Mesenchymal stem cell (in vitro differentiated cells and primary cell): ENCODE measurements at regions not wholly inside any gene's neighbourhood (a gene's known extent, or its start where the extent isn't known, plus 50 kb on each side); places are given as distances from the start of the nearest gene placed in this dataset.

Experiments
- DNase-seq: peaks from one replicate; pipeline ENCODE4 v3.0.0-alpha.2; 2013
- H2AFZ ChIP-seq: one replicate; pipeline ENCODE4 v1.6.1; 2013; ENCODE audit warnings: low read depth, mild to moderate bottlenecking, control low read depth, inconsistent platforms, low read length, moderate library complexity
- H2AK5ac ChIP-seq: 2 replicates; pipeline ENCODE4 v1.6.1; 2013; ENCODE audit warnings: low read length, moderate library complexity, mild to moderate bottlenecking, inconsistent platforms; ENCODE audit not compliant: severe bottlenecking
- H2BK120ac ChIP-seq: one replicate; pipeline ENCODE4 v1.6.1; 2013; ENCODE audit warnings: low read depth, mild to moderate bottlenecking, inconsistent platforms, low read length, moderate library complexity
- H2BK12ac ChIP-seq, 2 experiments: one replicate each; pipeline ENCODE4 v1.6.1; 2013; ENCODE audit warnings: inconsistent platforms in 2 of 2, low read length in 2 of 2, mild to moderate bottlenecking in 2 of 2, moderate library complexity in 2 of 2, control low read depth in 1 of 2
- H2BK15ac ChIP-seq: one replicate; pipeline ENCODE4 v1.6.1; 2013; ENCODE audit warnings: mild to moderate bottlenecking, low read depth, inconsistent platforms; ENCODE audit not compliant: poor library complexity, severe bottlenecking
- H2BK5ac ChIP-seq: 2 replicates; pipeline ENCODE4 v1.6.1; 2013; ENCODE audit warnings: low read depth, mild to moderate bottlenecking, low read length, control low read depth, inconsistent platforms; ENCODE audit not compliant: poor library complexity, severe bottlenecking
- H3K14ac ChIP-seq, 2 experiments: one replicate each; pipeline ENCODE4 v1.6.1; 2013; ENCODE audit warnings: inconsistent platforms in 2 of 2, low read length in 2 of 2, control low read depth in 1 of 2, mild to moderate bottlenecking in 1 of 2, moderate library complexity in 1 of 2
- H3K18ac ChIP-seq, 2 experiments: one replicate each; pipeline ENCODE4 v1.6.1; 2013; ENCODE audit warnings: inconsistent platforms in 2 of 2, low read length in 2 of 2, control low read depth in 1 of 2, low read depth in 1 of 2, mild to moderate bottlenecking in 1 of 2
- H3K23ac ChIP-seq, 2 experiments: one replicate each; pipeline ENCODE4 v1.6.1; 2013; ENCODE audit warnings: inconsistent platforms in 2 of 2, low read length in 2 of 2, mild to moderate bottlenecking in 2 of 2, moderate library complexity in 2 of 2, control low read depth in 1 of 2
- H3K27ac ChIP-seq: 2 replicates; pipeline ENCODE4 v1.5.1; 2013; ENCODE audit warnings: mild to moderate bottlenecking, moderate library complexity, low read length, control low read depth, inconsistent platforms; ENCODE audit not compliant: poor library complexity, severe bottlenecking
- H3K27me3 ChIP-seq, 2 experiments: 2 replicates each; pipeline versions ENCODE4 v1.6.1 to v1.7.0; 2013; ENCODE audit warnings: low read length in 2 of 2, mild to moderate bottlenecking in 2 of 2, moderate library complexity in 2 of 2, control low read depth in 1 of 2, inconsistent platforms in 1 of 2; ENCODE audit not compliant: control insufficient read depth in 1 of 2, insufficient read depth in 1 of 2
- H3K36me3 ChIP-seq, 2 experiments: 2 replicates each; pipeline versions ENCODE4 v1.6.1 to v1.7.0; 2013; ENCODE audit warnings: low read length in 2 of 2, control low read depth in 1 of 2, inconsistent platforms in 1 of 2, low read depth in 1 of 2, mild to moderate bottlenecking in 1 of 2; ENCODE audit not compliant: insufficient read depth in 2 of 2, control insufficient read depth in 1 of 2
- H3K4ac ChIP-seq, 2 experiments: one replicate each; pipeline ENCODE4 v1.6.1; 2013; ENCODE audit warnings: inconsistent platforms in 2 of 2, low read length in 2 of 2, mild to moderate bottlenecking in 2 of 2, moderate library complexity in 2 of 2, control low read depth in 1 of 2, low read depth in 1 of 2
- H3K4me1 ChIP-seq: 2 replicates; pipeline ENCODE4 v1.6.1; 2013; ENCODE audit warnings: low read depth, low read length, control low read depth; ENCODE audit not compliant: control insufficient read depth, insufficient read depth
- H3K4me2 ChIP-seq: 2 replicates; pipeline ENCODE4 v1.6.1; 2013; ENCODE audit warnings: low read length, mild to moderate bottlenecking, inconsistent platforms; ENCODE audit not compliant: poor library complexity, severe bottlenecking
- H3K4me3 ChIP-seq, 2 experiments: 2 replicates each; pipeline versions ENCODE4 v1.5.1 to v1.7.0; 2013; ENCODE audit warnings: low read length in 2 of 2, mild to moderate bottlenecking in 2 of 2, control low read depth in 1 of 2, low read depth in 1 of 2; ENCODE audit not compliant: insufficient read depth in 1 of 2
- H3K79me1 ChIP-seq: replicated peaks from 2 replicates; pipeline ENCODE4 v1.6.1; 2013; ENCODE audit warnings: mild to moderate bottlenecking, control low read depth, low read length, inconsistent platforms; ENCODE audit not compliant: poor library complexity, severe bottlenecking
- H3K9ac ChIP-seq: 2 replicates; pipeline ENCODE4 v1.7.0; 2013; ENCODE audit warnings: mild to moderate bottlenecking, low read length, moderate library complexity
- H3K9me3 ChIP-seq: 2 replicates; pipeline ENCODE4 v1.7.0; 2013; ENCODE audit warnings: mild to moderate bottlenecking, low read length; ENCODE audit not compliant: control insufficient read depth
- H4K8ac ChIP-seq: one replicate; pipeline ENCODE4 v1.6.1; 2013; ENCODE audit warnings: inconsistent platforms, mild to moderate bottlenecking, low read length, moderate library complexity
- H4K91ac ChIP-seq: one replicate; pipeline ENCODE4 v1.6.1; 2013; ENCODE audit warnings: mild to moderate bottlenecking, low read length, inconsistent platforms
- WGBS: methylation state at CpG from one replicate; pipeline ENCODE4 v1.1.7; 2013; ENCODE audit warnings: mixed read lengths; 5-methylcytosine and 5-hydroxymethylcytosine counted together

DNA sequence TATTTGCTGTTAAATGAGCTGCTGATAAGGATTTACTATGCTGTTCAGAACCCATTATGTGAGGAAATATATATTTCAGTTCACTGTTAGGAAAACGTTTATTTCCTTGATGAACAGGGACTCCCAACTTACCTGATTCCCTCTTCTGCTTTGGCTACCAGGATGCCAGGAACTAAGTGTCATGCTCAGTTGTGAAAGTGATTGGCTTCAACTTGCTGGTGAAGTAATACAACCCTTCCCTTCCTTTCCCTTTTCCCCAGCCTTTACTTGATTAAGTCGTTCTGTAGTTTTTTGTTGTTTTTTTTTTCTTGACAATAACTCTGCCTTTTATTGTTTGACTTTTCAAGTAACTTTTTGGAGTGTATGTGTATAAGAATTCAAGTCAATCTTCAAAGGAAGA, 309.3 kb downstream of the DOCK8 start:
- H3K79me1 ChIP-seq, result no peaks in the 10 kb centered on the region
- no peak overlapping the region for H2BK5ac ChIP-seq
- H2AFZ ChIP-seq, result no peak overlapping the region
- no peak overlapping the region for H3K4me2 ChIP-seq
- DNase-seq, result no peak
- H3K23ac ChIP-seq, result no peak overlapping the region
- H3K27ac ChIP-seq, result no peak overlapping the region
- H3K9me3 ChIP-seq, result no peaks in the 10 kb centered on the region
- H3K18ac ChIP-seq, result no peak overlapping the region
- no peak overlapping the region for H3K9ac ChIP-seq
- no peak overlapping the region for H2AK5ac ChIP-seq
- H3K4ac ChIP-seq, result no peak overlapping the region
- H3K27me3 ChIP-seq, result peaks cover 0 to 3% of the 10 kb centered on the region in 2 experiments
- H3K14ac ChIP-seq, result no peak overlapping the region
- H4K8ac ChIP-seq, result no peak overlapping the region
- H3K4me1 ChIP-seq, result peaks cover 2% of the 10 kb centered on the region
- no CpG with 5 or more reads among the region's 2 CpGs for WGBS
- no peak overlapping the region for H2BK15ac ChIP-seq
- H2BK12ac ChIP-seq, result no peak overlapping the region
- no peak overlapping the region for H4K91ac ChIP-seq
- H3K4me3 ChIP-seq, result no peak overlapping the region
- H2BK120ac ChIP-seq, result no peak overlapping the region
- no peaks in the 10 kb centered on the region for H3K36me3 ChIP-seq

- H3K27ac ChIP-seq, result no peak overlapping the region
- no peak overlapping the region for H2BK5ac ChIP-seq
- WGBS, result 91% methylated on average over 8 of the region's 11 CpGs
- peaks cover 2% of the 10 kb centered on the region for H3K4me1 ChIP-seq
- H3K79me1 ChIP-seq, result no peaks in the 10 kb centered on the region
- no peak overlapping the region for H2BK15ac ChIP-seq
- H3K4ac ChIP-seq, result no peak overlapping the region
- no peak overlapping the region for H3K23ac ChIP-seq
- H2BK12ac ChIP-seq, result no peak overlapping the region
- no peak overlapping the region for H2BK120ac ChIP-seq
- H3K27me3 ChIP-seq, result peaks cover 0 to 3% of the 10 kb centered on the region in 2 experiments
- no peaks in the 10 kb centered on the region for H3K36me3 ChIP-seq
- H4K8ac ChIP-seq, result no peak overlapping the region
- H3K4me3 ChIP-seq, result no peak overlapping the region
- no peak overlapping the region for H2AFZ ChIP-seq
- H4K91ac ChIP-seq, result no peak overlapping the region
- H3K9ac ChIP-seq, result no peak overlapping the region
- no peak for DNase-seq
- no peak overlapping the region for H2AK5ac ChIP-seq
- no peak overlapping the region for H3K18ac ChIP-seq
- H3K14ac ChIP-seq, result no peak overlapping the region
- no peaks in the 10 kb centered on the region for H3K9me3 ChIP-seq
- H3K4me2 ChIP-seq, result no peak overlapping the region
These were observed 312.4 kb downstream of the DOCK8 start for GRCh38 chr9:526904-527591.

DNA sequence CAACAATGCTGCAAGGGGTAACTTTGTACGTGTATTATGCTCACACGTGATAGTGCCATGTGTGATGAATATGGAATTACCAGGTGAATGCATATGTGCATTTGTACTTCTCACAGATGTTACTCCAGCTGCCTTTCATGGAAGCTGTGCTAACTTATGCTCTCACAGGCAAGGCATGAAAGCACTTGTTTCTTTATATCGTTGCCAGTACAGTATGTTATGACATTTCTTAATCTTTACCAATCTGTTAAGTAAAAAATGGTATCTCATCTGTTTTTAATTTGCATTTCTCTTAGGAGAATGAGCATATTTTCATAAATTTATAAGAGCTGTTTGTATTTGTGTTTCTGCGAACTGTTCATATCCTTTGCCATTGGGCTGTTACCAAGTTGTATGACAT, 311.8 kb upstream of the DMRT1 start:
- Histone ChIP-seq H4K91ac (no peak overlapping the region), H3K4me2 (no peak overlapping the region), H3K14ac (no peak overlapping the region), H3K27me3 (peaks cover 0 to 4% of the 10 kb centered on the region in 2 experiments), H3K27ac (no peak overlapping the region), H3K4me1 (peaks cover 2% of the 10 kb centered on the region), H3K79me1 (no peaks in the 10 kb centered on the region), H3K18ac (no peak overlapping the region), H3K23ac (no peak overlapping the region), H2AK5ac (no peak overlapping the region), H2BK15ac (no peak overlapping the region), H3K4me3 (no peak overlapping the region), H3K9ac (no peak overlapping the region), H3K9me3 (no peaks in the 10 kb centered on the region), H3K4ac (no peak overlapping the region), H2BK12ac (no peak overlapping the region), H3K36me3 (no peaks in the 10 kb centered on the region), H4K8ac (no peak overlapping the region), H2BK120ac (no peak overlapping the region), H2AFZ (no peak overlapping the region), H2BK5ac (no peak overlapping the region)
- WGBS, result 91% methylated on average over 3 of the region's 4 CpGs
- no peak for DNase-seq

GRCh38 chr9:530681-531080, 310.8 kb upstream of the DMRT1 start:
- peaks cover 0 to 4% of the 10 kb centered on the region in 2 experiments for H3K27me3 ChIP-seq
- peaks cover 2% of the 10 kb centered on the region for H3K4me1 ChIP-seq
- no peak overlapping the region for H2BK120ac ChIP-seq
- no peak overlapping the region for H2BK5ac ChIP-seq
- no peaks in the 10 kb centered on the region for H3K36me3 ChIP-seq
- no peak overlapping the region for H3K9ac ChIP-seq
- no peak overlapping the region for H2AK5ac ChIP-seq
- H3K14ac ChIP-seq, result no peak overlapping the region
- H3K4me2 ChIP-seq, result no peak overlapping the region
- H2BK15ac ChIP-seq, result no peak overlapping the region
- DNase-seq, result no peak
- no peak overlapping the region for H4K91ac ChIP-seq
- no peak overlapping the region for H3K4ac ChIP-seq
- H3K23ac ChIP-seq, result no peak overlapping the region
- no peak overlapping the region for H3K18ac ChIP-seq
- H4K8ac ChIP-seq, result no peak overlapping the region
- H2AFZ ChIP-seq, result no peak overlapping the region
- H3K79me1 ChIP-seq, result no peaks in the 10 kb centered on the region
- H3K4me3 ChIP-seq, result no peak overlapping the region
- no peak overlapping the region for H2BK12ac ChIP-seq
- 82% methylated on average over 1 of the region's 3 CpGs for WGBS
- no peaks in the 10 kb centered on the region for H3K9me3 ChIP-seq
- H3K27ac ChIP-seq, result no peak overlapping the region
